Astrocyte (in vitro differentiated cells and primary cell): ENCODE measurements at regions not wholly inside any gene's neighbourhood (a gene's known extent, or its start where the extent isn't known, plus 50 kb on each side); places are given as distances from the start of the nearest gene placed in this dataset.

Experiments
- DNase-seq: peaks from one replicate; pipeline ENCODE4 v3.0.0-alpha.2; 2010; ENCODE audit warnings: low read depth
- FAIRE-seq: peaks from 2 replicates; lab custom pipeline; 2011; peaks lifted over from hg19 to GRCh38; lab: Jason Lieb, UNC
- H2AFZ ChIP-seq: 2 replicates; pipeline ENCODE4 v1.6.0; 2012; ENCODE audit warnings: low read depth, low read length, inconsistent platforms
- H3K27ac ChIP-seq: 2 replicates; pipeline ENCODE4 v1.5.1; 2011; ENCODE audit warnings: low read depth, low read length, inconsistent platforms
- H3K27me3 ChIP-seq: 2 replicates; pipeline ENCODE4 v1.6.0; 2011; ENCODE audit warnings: low read length, inconsistent platforms; ENCODE audit not compliant: insufficient read depth
- H3K36me3 ChIP-seq: 2 replicates; pipeline ENCODE4 v1.5.1; 2011; ENCODE audit warnings: low read length, inconsistent platforms; ENCODE audit not compliant: insufficient read depth
- H3K4me1 ChIP-seq: 2 replicates; pipeline ENCODE4 v1.5.1; 2011; ENCODE audit warnings: low read length, inconsistent platforms; ENCODE audit not compliant: insufficient read depth
- H3K4me2 ChIP-seq: 2 replicates; pipeline ENCODE4 v1.6.0; 2012; ENCODE audit warnings: low read length, inconsistent platforms
- H3K4me3 ChIP-seq: 2 replicates; pipeline ENCODE4 v1.5.1; 2011; ENCODE audit warnings: low read depth, mild to moderate bottlenecking, low read length, inconsistent platforms; ENCODE audit not compliant: insufficient read depth
- H3K79me2 ChIP-seq: 2 replicates; pipeline ENCODE4 v1.6.0; 2012; ENCODE audit warnings: mild to moderate bottlenecking, low read length, inconsistent platforms; ENCODE audit not compliant: insufficient read depth
- H3K9ac ChIP-seq: 2 replicates; pipeline ENCODE4 v1.6.0; 2012; ENCODE audit warnings: mild to moderate bottlenecking, low read length, inconsistent platforms
- H3K9me3 ChIP-seq: 2 replicates; pipeline ENCODE4 v1.5.1; 2012; ENCODE audit warnings: low read depth, mild to moderate bottlenecking, low read length, inconsistent platforms; ENCODE audit not compliant: insufficient read depth
- H4K20me1 ChIP-seq: 2 replicates; pipeline ENCODE4 v1.6.0; 2012; ENCODE audit warnings: low read length, inconsistent platforms; ENCODE audit not compliant: insufficient read depth
- H3K27ac Mint-ChIP-seq: one replicate; pipeline ENCODE4 v1.8.0; 2021; ENCODE audit warnings: mild to moderate bottlenecking, mixed read lengths; ENCODE audit not compliant: unreplicated experiment
- H3K27me3 Mint-ChIP-seq: one replicate; pipeline ENCODE4 v1.8.0; 2021; ENCODE audit warnings: low read depth, mixed read lengths; ENCODE audit not compliant: unreplicated experiment
- H3K36me3 Mint-ChIP-seq: one replicate; pipeline ENCODE4 v1.8.0; 2021; ENCODE audit warnings: low read depth, mixed read lengths; ENCODE audit not compliant: unreplicated experiment
- H3K4me1 Mint-ChIP-seq: one replicate; pipeline ENCODE4 v1.8.0; 2021; ENCODE audit warnings: low read depth, mixed read lengths; ENCODE audit not compliant: unreplicated experiment
- H3K4me3 Mint-ChIP-seq: one replicate; pipeline ENCODE4 v1.8.0; 2021; ENCODE audit warnings: mild to moderate bottlenecking, moderate library complexity, mixed read lengths; ENCODE audit not compliant: unreplicated experiment
- H3K9me3 Mint-ChIP-seq: one replicate; pipeline ENCODE4 v1.8.0; 2021; ENCODE audit warnings: mild to moderate bottlenecking, mixed read lengths; ENCODE audit not compliant: unreplicated experiment
- EZH2 ChIP-seq: IDR thresholded peaks from 2 replicates; pipeline ENCODE4 v1.6.1; 2012; ENCODE audit warnings: mild to moderate bottlenecking, low read length, inconsistent platforms; ENCODE audit not compliant: insufficient read depth
- TF ChIP-seq, protein P1 (sequence below): IDR thresholded peaks from 2 replicates; pipeline ENCODE4 v1.5.1; 2011; ENCODE audit warnings: low read depth, mild to moderate bottlenecking, inconsistent platforms, low read length, moderate library complexity; ENCODE audit not compliant: insufficient read depth

GRCh38 chr12:94510128-94510527 is 50.5 kb upstream of the CEP83 start:
- TF ChIP-seq, protein P1, sequence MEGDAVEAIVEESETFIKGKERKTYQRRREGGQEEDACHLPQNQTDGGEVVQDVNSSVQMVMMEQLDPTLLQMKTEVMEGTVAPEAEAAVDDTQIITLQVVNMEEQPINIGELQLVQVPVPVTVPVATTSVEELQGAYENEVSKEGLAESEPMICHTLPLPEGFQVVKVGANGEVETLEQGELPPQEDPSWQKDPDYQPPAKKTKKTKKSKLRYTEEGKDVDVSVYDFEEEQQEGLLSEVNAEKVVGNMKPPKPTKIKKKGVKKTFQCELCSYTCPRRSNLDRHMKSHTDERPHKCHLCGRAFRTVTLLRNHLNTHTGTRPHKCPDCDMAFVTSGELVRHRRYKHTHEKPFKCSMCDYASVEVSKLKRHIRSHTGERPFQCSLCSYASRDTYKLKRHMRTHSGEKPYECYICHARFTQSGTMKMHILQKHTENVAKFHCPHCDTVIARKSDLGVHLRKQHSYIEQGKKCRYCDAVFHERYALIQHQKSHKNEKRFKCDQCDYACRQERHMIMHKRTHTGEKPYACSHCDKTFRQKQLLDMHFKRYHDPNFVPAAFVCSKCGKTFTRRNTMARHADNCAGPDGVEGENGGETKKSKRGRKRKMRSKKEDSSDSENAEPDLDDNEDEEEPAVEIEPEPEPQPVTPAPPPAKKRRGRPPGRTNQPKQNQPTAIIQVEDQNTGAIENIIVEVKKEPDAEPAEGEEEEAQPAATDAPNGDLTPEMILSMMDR, result no peak
- TF ChIP-seq EZH2, result no peak
- Histone ChIP-seq H3K4me3 (no peak overlapping the region), H3K36me3 (no peaks in the 10 kb centered on the region), H4K20me1 (no peaks in the 10 kb centered on the region), H3K79me2 (no peaks in the 10 kb centered on the region), H3K27me3 (peaks cover 5% of the 10 kb centered on the region), H3K4me2 (no peak overlapping the region), H3K9ac (no peak overlapping the region), H3K9me3 (no peaks in the 10 kb centered on the region), H2AFZ (no peak overlapping the region), H3K4me1 (no peaks in the 10 kb centered on the region), H3K27ac (no peak overlapping the region)
- DNase-seq (no peak), FAIRE-seq (no peak)
- Mint-ChIP-seq H3K27ac (no peak overlapping the region), H3K4me3 (no peak overlapping the region), H3K27me3 (peaks cover 12% of the 10 kb centered on the region), H3K9me3 (peaks cover 6% of the 10 kb centered on the region), H3K4me1 (no peaks in the 10 kb centered on the region), H3K36me3 (no peaks in the 10 kb centered on the region)
